ENCODE measurements at regions not wholly inside any gene's neighbourhood (a gene's known extent, or its start where the extent isn't known, plus 50 kb on each side); places are given as distances from the start of the nearest gene placed in this dataset.
"Not testable (repeated sequence)": the region's sequence is repeated elsewhere in the genome, so short reads cannot be mapped to it uniquely, and the experiment has no call there.

DNA sequence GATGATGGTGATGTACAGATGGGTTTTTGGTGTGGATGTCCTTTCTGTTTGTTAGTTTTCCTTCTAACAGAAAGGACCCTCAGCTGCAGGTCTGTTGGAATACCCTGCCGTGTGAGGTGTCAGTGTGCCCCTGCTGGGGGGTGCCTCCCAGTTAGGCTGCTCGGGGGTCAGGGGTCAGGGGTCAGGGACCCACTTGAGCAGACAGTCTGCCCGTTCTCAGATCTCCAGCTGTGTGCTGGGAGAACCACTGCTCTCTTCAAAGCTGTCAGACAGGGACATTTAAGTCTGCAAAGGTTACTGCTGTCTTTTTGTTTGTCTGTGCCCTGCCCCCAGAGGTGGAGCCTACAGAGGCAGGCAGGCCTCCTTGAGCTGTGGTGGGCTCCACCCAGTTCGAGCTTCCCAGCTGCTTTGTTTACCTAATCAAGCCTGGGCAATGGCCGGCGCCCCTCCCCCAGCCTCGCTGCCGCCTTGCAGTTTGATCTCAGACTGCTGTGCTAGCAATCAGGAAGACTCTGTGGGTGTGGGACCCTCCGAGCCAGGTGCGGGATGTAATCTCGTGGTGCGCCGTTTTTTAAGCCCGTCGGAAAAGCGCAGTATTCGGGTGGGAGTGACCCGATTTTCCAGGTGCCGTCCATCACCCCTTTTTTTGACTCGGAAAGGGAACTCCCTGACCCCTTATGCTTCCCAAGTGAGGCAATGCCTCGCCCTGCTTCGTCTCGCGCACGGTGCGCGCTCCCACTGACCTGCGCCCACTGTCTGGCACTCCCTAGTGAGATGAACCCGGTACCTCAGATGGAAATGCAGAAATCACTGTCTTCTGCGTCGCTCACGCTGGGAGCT, 408.2 kb downstream of the LNPK start:
- H3K4me1 ChIP-seq (ENCODE audit: control extremely low read depth in 1 of 4, control insufficient read depth in 4 of 4, insufficient read depth in 4 of 4, low read length in 3 of 4); H3K27me3 ChIP-seq (replicated peaks in 2 of 5; ENCODE audit: control insufficient read depth in 4 of 5, insufficient read depth in 5 of 5, low read length in 4 of 5); H3K27ac ChIP-seq (ENCODE audit: insufficient read depth in 1 of 2, low read depth in 1 of 2, low read length in 2 of 2, poor library complexity in 1 of 2, severe bottlenecking in 2 of 2); H3K9me3 ChIP-seq (ENCODE audit: control extremely low read depth in 1 of 5, control insufficient read depth in 4 of 5, insufficient read depth in 2 of 5, low read depth in 1 of 5, low read length in 4 of 5); DNase-seq; CTCF ChIA-PET; H3K4me3 ChIP-seq (ENCODE audit: control insufficient read depth in 1 of 7, extremely low read depth in 1 of 7, insufficient read depth in 4 of 7, low read depth in 2 of 7, low read length in 6 of 7); H3K36me3 ChIP-seq (ENCODE audit: control insufficient read depth in 4 of 4, insufficient read depth in 4 of 4, low read length in 3 of 4); POLR2A ChIA-PET: not testable (repeated sequence)
- WGBS (ENCODE audit: insufficient coverage) = 94% methylated on average over 24 of the region's 32 CpGs

DNA sequence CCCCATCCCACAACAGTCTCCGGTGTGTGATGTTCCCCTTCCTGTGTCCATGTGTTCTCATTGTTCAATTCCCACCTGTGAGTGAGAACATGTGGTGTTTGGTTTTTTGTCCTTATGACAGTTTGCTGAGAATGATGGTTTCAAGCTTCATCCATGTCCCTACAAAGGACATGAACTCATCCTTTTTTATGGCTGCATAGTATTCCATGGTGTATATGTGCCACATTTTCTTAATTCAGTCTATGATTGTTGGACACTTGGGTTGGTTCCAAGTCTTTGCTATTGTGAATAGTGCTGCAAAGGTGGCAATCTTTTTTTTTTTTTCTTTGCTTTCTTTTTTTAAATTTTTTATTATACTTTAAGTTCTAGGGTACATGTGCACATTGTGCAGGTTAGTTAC, 406.7 kb upstream of the ATP5MC3 start:
- H3K4me1 ChIP-seq (ENCODE audit: control extremely low read depth in 1 of 4, control insufficient read depth in 4 of 4, insufficient read depth in 4 of 4, low read length in 3 of 4); H3K9me3 ChIP-seq (ENCODE audit: control extremely low read depth in 1 of 5, control insufficient read depth in 4 of 5, insufficient read depth in 2 of 5, low read depth in 1 of 5, low read length in 4 of 5); DNase-seq; CTCF ChIA-PET; H3K36me3 ChIP-seq (ENCODE audit: control insufficient read depth in 4 of 4, insufficient read depth in 4 of 4, low read length in 3 of 4); H3K27me3 ChIP-seq (replicated peaks in 2 of 5; ENCODE audit: control insufficient read depth in 4 of 5, insufficient read depth in 5 of 5, low read length in 4 of 5); H3K27ac ChIP-seq (ENCODE audit: insufficient read depth in 1 of 2, low read depth in 1 of 2, low read length in 2 of 2, poor library complexity in 1 of 2, severe bottlenecking in 2 of 2); H3K4me3 ChIP-seq (ENCODE audit: control insufficient read depth in 1 of 7, extremely low read depth in 1 of 7, insufficient read depth in 4 of 7, low read depth in 2 of 7, low read length in 6 of 7): not testable (repeated sequence)
- POLR2A ChIA-PET = interaction anchor here (0.7 kb wide), 1 partner anchor 928 kb away, joined by 3 read pairs; no protein-coding TSS in a partner anchor
- no CpG with 5 or more reads among the region's 1 CpG for WGBS (ENCODE audit: insufficient coverage)

- WGBS (ENCODE audit: insufficient coverage) = no CpG with 5 or more reads among the region's 1 CpG
- Histone ChIP-seq H3K36me3 (ENCODE audit: control insufficient read depth in 4 of 4, insufficient read depth in 4 of 4, low read length in 3 of 4) (no peaks in the 10 kb centered on the region), H3K9me3 (ENCODE audit: control extremely low read depth in 1 of 5, control insufficient read depth in 4 of 5, insufficient read depth in 2 of 5, low read depth in 1 of 5, low read length in 4 of 5) (no peaks in the 10 kb centered on the region), H3K27ac (ENCODE audit: insufficient read depth in 1 of 2, low read depth in 1 of 2, low read length in 2 of 2, poor library complexity in 1 of 2, severe bottlenecking in 2 of 2) (no peak overlapping the region), H3K4me3 (ENCODE audit: control insufficient read depth in 1 of 7, extremely low read depth in 1 of 7, insufficient read depth in 4 of 7, low read depth in 2 of 7, low read length in 6 of 7) (no peak overlapping the region), H3K4me1 (ENCODE audit: control extremely low read depth in 1 of 4, control insufficient read depth in 4 of 4, insufficient read depth in 4 of 4, low read length in 3 of 4) (peaks cover 0 to 8% (median 0%) of the 10 kb centered on the region in 4 experiments), H3K27me3 (replicated peaks in 2 of 5; ENCODE audit: control insufficient read depth in 4 of 5, insufficient read depth in 5 of 5, low read length in 4 of 5) (no peaks in the 10 kb centered on the region)
- POLR2A ChIA-PET = no interaction called here
- CTCF ChIA-PET = no interaction called here
- peak in 1 of 3 donors; percentile 15 for DNase-seq
Measured at GRCh38 chr2:175585496-175585895, 404.0 kb upstream of the ATP5MC3 start.

DNA sequence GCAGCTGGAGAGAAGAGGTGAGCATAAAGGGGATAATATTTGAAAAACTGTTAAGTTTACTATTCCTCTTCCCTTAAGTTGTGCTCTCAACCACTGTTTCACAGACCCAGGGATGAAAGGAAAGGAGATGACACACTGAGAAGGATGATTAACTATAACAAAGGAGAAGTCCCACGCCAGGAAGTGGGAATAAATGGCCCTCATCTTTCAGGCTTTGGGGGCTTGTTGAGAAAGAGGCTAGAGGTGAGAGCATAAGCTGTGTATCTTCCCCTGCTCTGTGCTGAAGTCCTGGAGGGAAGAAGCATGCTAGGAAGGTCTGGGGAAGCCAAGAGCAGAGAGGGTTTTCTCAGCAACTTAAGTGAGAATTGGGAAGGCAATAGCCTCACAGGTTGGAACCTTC, 399.1 kb upstream of the ATP5MC3 start:
- H3K4me3 ChIP-seq (ENCODE audit: control insufficient read depth in 1 of 7, extremely low read depth in 1 of 7, insufficient read depth in 4 of 7, low read depth in 2 of 7, low read length in 6 of 7) = no peak overlapping the region
- H3K36me3 ChIP-seq (ENCODE audit: control insufficient read depth in 4 of 4, insufficient read depth in 4 of 4, low read length in 3 of 4) = no peaks in the 10 kb centered on the region
- no peak overlapping the region for H3K27ac ChIP-seq (ENCODE audit: insufficient read depth in 1 of 2, low read depth in 1 of 2, low read length in 2 of 2, poor library complexity in 1 of 2, severe bottlenecking in 2 of 2)
- CTCF ChIA-PET = no interaction called here
- no peaks in the 10 kb centered on the region for H3K27me3 ChIP-seq (replicated peaks in 2 of 5; ENCODE audit: control insufficient read depth in 4 of 5, insufficient read depth in 5 of 5, low read length in 4 of 5)
- peaks cover 0 to 46% (median 9%) of the 10 kb centered on the region in 4 experiments for H3K4me1 ChIP-seq (ENCODE audit: control extremely low read depth in 1 of 4, control insufficient read depth in 4 of 4, insufficient read depth in 4 of 4, low read length in 3 of 4)
- no peaks in the 10 kb centered on the region for H3K9me3 ChIP-seq (ENCODE audit: control extremely low read depth in 1 of 5, control insufficient read depth in 4 of 5, insufficient read depth in 2 of 5, low read depth in 1 of 5, low read length in 4 of 5)
- POLR2A ChIA-PET = no interaction called here
- no peak for DNase-seq
- WGBS (ENCODE audit: insufficient coverage) = no CpG with 5 or more reads among the region's 1 CpG

DNA sequence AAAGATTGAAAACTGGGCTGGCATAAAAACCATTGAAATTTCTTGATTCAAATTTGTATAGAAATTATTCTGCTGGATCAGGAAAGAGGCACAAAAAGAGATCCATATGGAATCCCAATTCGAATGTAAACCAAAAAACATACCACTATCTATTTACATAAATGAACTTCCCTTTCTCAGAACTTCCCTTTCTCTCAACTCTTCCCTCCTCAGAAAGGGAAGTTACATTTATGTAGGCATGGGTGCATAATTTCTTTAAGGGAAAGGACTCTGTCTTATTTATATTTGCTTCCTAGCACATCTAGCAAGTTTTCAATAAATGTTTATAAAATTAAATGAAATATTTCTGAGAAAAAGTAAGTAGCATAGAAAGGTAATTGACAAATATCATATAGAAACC, 398.1 kb upstream of the ATP5MC3 start:
- no peaks in the 10 kb centered on the region for H3K36me3 ChIP-seq (ENCODE audit: control insufficient read depth in 4 of 4, insufficient read depth in 4 of 4, low read length in 3 of 4)
- POLR2A ChIA-PET = no interaction called here
- H3K9me3 ChIP-seq (ENCODE audit: control extremely low read depth in 1 of 5, control insufficient read depth in 4 of 5, insufficient read depth in 2 of 5, low read depth in 1 of 5, low read length in 4 of 5) = no peaks in the 10 kb centered on the region
- no CpG with 5 or more reads among the region's 1 CpG for WGBS (ENCODE audit: insufficient coverage)
- peaks cover 3 to 54% (median 13%) of the 10 kb centered on the region in 4 experiments for H3K4me1 ChIP-seq (ENCODE audit: control extremely low read depth in 1 of 4, control insufficient read depth in 4 of 4, insufficient read depth in 4 of 4, low read length in 3 of 4)
- peak overlapping the region in 1 of 7 experiments; percentile 21 for H3K4me3 ChIP-seq (ENCODE audit: control insufficient read depth in 1 of 7, extremely low read depth in 1 of 7, insufficient read depth in 4 of 7, low read depth in 2 of 7, low read length in 6 of 7)
- CTCF ChIA-PET = no interaction called here
- no peak overlapping the region for H3K27ac ChIP-seq (ENCODE audit: insufficient read depth in 1 of 2, low read depth in 1 of 2, low read length in 2 of 2, poor library complexity in 1 of 2, severe bottlenecking in 2 of 2)
- H3K27me3 ChIP-seq (replicated peaks in 2 of 5; ENCODE audit: control insufficient read depth in 4 of 5, insufficient read depth in 5 of 5, low read length in 4 of 5) = no peaks in the 10 kb centered on the region
- peak in 2 of 3 donors; percentile 63 to 71 for DNase-seq

- H3K27ac ChIP-seq (ENCODE audit: insufficient read depth in 1 of 2, low read depth in 1 of 2, low read length in 2 of 2, poor library complexity in 1 of 2, severe bottlenecking in 2 of 2) = no peak overlapping the region
- CTCF ChIA-PET = no interaction called here
- peaks cover 3 to 61% (median 13%) of the 10 kb centered on the region in 4 experiments for H3K4me1 ChIP-seq (ENCODE audit: control extremely low read depth in 1 of 4, control insufficient read depth in 4 of 4, insufficient read depth in 4 of 4, low read length in 3 of 4)
- H3K36me3 ChIP-seq (ENCODE audit: control insufficient read depth in 4 of 4, insufficient read depth in 4 of 4, low read length in 3 of 4) = no peaks in the 10 kb centered on the region
- WGBS (ENCODE audit: insufficient coverage) = 96% methylated on average over 2 of the region's 2 CpGs
- H3K4me3 ChIP-seq (ENCODE audit: control insufficient read depth in 1 of 7, extremely low read depth in 1 of 7, insufficient read depth in 4 of 7, low read depth in 2 of 7, low read length in 6 of 7) = no peak overlapping the region
- H3K9me3 ChIP-seq (ENCODE audit: control extremely low read depth in 1 of 5, control insufficient read depth in 4 of 5, insufficient read depth in 2 of 5, low read depth in 1 of 5, low read length in 4 of 5) = no peaks in the 10 kb centered on the region
- no peak for DNase-seq
- no peaks in the 10 kb centered on the region for H3K27me3 ChIP-seq (replicated peaks in 2 of 5; ENCODE audit: control insufficient read depth in 4 of 5, insufficient read depth in 5 of 5, low read length in 4 of 5)
- POLR2A ChIA-PET = no interaction called here
Measured at GRCh38 chr2:175577368-175577970, 396.0 kb upstream of the ATP5MC3 start.

DNA sequence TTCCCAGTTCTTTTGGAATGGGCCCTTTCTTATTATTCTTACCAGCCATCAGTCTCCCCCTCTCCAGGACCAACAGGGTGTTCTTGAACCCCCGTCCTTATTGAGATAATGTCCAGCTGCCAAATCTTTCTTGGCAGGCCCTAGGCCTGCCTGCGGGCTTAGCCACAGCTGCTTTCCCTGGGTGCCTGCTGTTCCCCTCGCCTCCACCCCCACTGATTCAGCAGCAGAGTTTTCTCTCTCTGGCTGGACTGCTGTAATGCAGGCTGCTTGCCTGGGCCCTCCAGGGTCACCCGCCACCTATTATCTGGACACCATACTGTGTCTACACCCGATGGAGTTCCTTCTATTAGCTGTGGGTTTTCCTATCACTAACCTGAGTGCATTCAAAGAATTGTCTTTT, 395.4 kb upstream of the ATP5MC3 start:
- POLR2A ChIA-PET = no interaction called here
- no peaks in the 10 kb centered on the region for H3K27me3 ChIP-seq (replicated peaks in 2 of 5; ENCODE audit: control insufficient read depth in 4 of 5, insufficient read depth in 5 of 5, low read length in 4 of 5)
- WGBS (ENCODE audit: insufficient coverage) = 97% methylated on average over 3 of the region's 5 CpGs

More for the DNA sequence above, 395.4 kb upstream of the ATP5MC3 start:
- Histone ChIP-seq H3K4me1 (ENCODE audit: control extremely low read depth in 1 of 4, control insufficient read depth in 4 of 4, insufficient read depth in 4 of 4, low read length in 3 of 4) (peaks cover 3 to 61% (median 13%) of the 10 kb centered on the region in 4 experiments), H3K4me3 (ENCODE audit: control insufficient read depth in 1 of 7, extremely low read depth in 1 of 7, insufficient read depth in 4 of 7, low read depth in 2 of 7, low read length in 6 of 7) (no peak overlapping the region), H3K27ac (ENCODE audit: insufficient read depth in 1 of 2, low read depth in 1 of 2, low read length in 2 of 2, poor library complexity in 1 of 2, severe bottlenecking in 2 of 2) (no peak overlapping the region), H3K9me3 (ENCODE audit: control extremely low read depth in 1 of 5, control insufficient read depth in 4 of 5, insufficient read depth in 2 of 5, low read depth in 1 of 5, low read length in 4 of 5) (no peaks in the 10 kb centered on the region), H3K36me3 (ENCODE audit: control insufficient read depth in 4 of 4, insufficient read depth in 4 of 4, low read length in 3 of 4) (no peaks in the 10 kb centered on the region)
- CTCF ChIA-PET = no interaction called here
- no peak for DNase-seq
